ENCODE measurements at regions not wholly inside any gene's neighbourhood (a gene's known extent, or its start where the extent isn't known, plus 50 kb on each side); places are given as distances from the start of the nearest gene placed in this dataset.

DNA sequence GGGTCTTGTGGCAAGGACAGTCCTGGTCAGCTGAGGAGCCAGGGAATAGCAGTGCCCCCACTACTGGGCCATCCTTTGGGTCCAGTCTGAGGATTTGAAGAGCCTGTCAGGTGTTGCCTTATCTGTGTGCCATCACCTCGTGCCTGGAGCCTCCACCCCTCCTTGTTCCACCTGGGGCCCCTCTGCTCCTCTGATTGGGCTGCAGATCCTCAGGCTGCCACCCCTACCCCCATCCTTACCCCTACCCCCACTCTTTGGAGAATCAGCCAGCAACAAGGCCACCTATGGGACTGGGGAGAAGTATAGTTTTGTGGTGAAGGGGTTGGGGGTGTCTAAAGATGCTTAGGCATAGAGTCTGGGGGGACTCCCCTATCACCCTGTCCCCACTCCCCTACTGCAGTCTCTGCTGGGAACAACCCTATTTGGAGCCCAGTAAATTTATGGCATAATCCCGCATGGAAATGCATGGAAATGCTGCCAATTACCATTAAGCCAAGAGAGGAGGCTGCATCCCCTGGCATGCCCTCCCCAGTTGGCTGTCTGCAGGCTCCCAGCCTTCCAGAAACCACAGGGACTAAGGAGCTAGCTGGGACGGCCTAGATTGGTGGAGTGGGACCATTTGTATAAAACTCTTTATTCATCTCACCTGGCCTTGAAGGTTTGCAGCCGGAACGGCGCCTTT, 142.7 kb upstream of the CSF3R start (continued):
- TF ChIP-seq FOSL1 (IDR thresholded peaks at IDR 0.05; ENCODE audit: insufficient read depth, low read depth, low read length) (no peak), CHD1 (IDR thresholded peaks at IDR 0.05; ENCODE audit: low read depth, low read length) (no peak), TCF12 (IDR thresholded peaks at IDR 0.05; ENCODE audit: low read depth, low read length) (no peak), CEBPB (IDR thresholded peaks at IDR 0.05; ENCODE audit: low read depth, low read length) (no peak)
- TF ChIP-seq, protein P1, sequence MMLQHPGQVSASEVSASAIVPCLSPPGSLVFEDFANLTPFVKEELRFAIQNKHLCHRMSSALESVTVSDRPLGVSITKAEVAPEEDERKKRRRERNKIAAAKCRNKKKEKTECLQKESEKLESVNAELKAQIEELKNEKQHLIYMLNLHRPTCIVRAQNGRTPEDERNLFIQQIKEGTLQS (IDR thresholded peaks at IDR 0.05; ENCODE audit: insufficient read depth, low read depth, low read length), result no peak
- TF ChIP-seq, protein P2, sequence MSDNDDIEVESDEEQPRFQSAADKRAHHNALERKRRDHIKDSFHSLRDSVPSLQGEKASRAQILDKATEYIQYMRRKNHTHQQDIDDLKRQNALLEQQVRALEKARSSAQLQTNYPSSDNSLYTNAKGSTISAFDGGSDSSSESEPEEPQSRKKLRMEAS (IDR thresholded peaks at IDR 0.05), result no peak

All from H1 (cell line).